ENCODE measurements at regions not wholly inside any gene's neighbourhood (a gene's known extent, or its start where the extent isn't known, plus 50 kb on each side); places are given as distances from the start of the nearest gene placed in this dataset.

- ATAC-seq (ENCODE audit: low FRiP score) (no peak), DNase-seq (ENCODE audit: low spot score) (no peak)
- no peak for TF ChIP-seq CTCF (IDR thresholded peaks at IDR 0.05)
Observed at GRCh38 chr18:11432360-11432811, 177.0 kb upstream of the SLC35G4 start.

- no peak for ATAC-seq (ENCODE audit: low FRiP score)
- TF ChIP-seq CTCF (IDR thresholded peaks at IDR 0.05), result no peak
Observed at GRCh38 chr18:11429876-11430275, 179.5 kb upstream of the SLC35G4 start.

GRCh38 chr18:11425211-11425610 lies 184.2 kb upstream of the SLC35G4 start:
- no peak for TF ChIP-seq CTCF (IDR thresholded peaks at IDR 0.05)
- ATAC-seq (ENCODE audit: low FRiP score) (no peak), DNase-seq (ENCODE audit: low spot score) (no peak)

More at GRCh38 chr18:11429876-11430275, 179.5 kb upstream of the SLC35G4 start:
- DNase-seq (ENCODE audit: low spot score), result no peak

GRCh38 chr18:11419338-11419737 lies 190.1 kb upstream of the SLC35G4 start:
- no peak for DNase-seq (ENCODE audit: low spot score)
- ATAC-seq (ENCODE audit: low FRiP score), result no peak
- TF ChIP-seq CTCF (IDR thresholded peaks at IDR 0.05), result no peak

GRCh38 chr18:11412811-11413210 lies 196.6 kb upstream of the SLC35G4 start:
- no peak for ATAC-seq (ENCODE audit: low FRiP score)
- TF ChIP-seq CTCF (IDR thresholded peaks at IDR 0.05), result no peak
- no peak for DNase-seq (ENCODE audit: low spot score)

GRCh38 chr18:11411048-11411447 lies 198.3 kb upstream of the SLC35G4 start:
- no peak for ATAC-seq (ENCODE audit: low FRiP score)
- TF ChIP-seq CTCF (IDR thresholded peaks at IDR 0.05), result no peak
- no peak for DNase-seq (ENCODE audit: low spot score)

- ATAC-seq (ENCODE audit: low FRiP score) (no peak), DNase-seq (ENCODE audit: low spot score) (no peak)
- TF ChIP-seq CTCF (IDR thresholded peaks at IDR 0.05), result no peak
Observed at GRCh38 chr18:11408555-11409065, 200.8 kb upstream of the SLC35G4 start.

Measured in omental fat pad (tissue), 3 donors.